Cardiac muscle cell (in vitro differentiated cells and primary cell): ENCODE measurements at regions not wholly inside any gene's neighbourhood (a gene's known extent, or its start where the extent isn't known, plus 50 kb on each side); places are given as distances from the start of the nearest gene placed in this dataset.
A peak's percentile ranks its signal among the peaks of the same experiment; 100 is the strongest.

Source experiments
- DNase-seq, 2 donors: peaks; one replicate each; pipeline versions ENCODE4 v3.0.0 to v3.0.0-alpha.2; 2010 to 2017; ENCODE audit warnings: low read depth in 1 of 2, low spot score in 1 of 2
- H3K27ac ChIP-seq: fragments of 200-600 bp; sonication (generic); 2 replicates; pipeline ENCODE4 v1.5.1; 2016
- H3K27me3 ChIP-seq: fragments of 200-600 bp; sonication (generic); 2 replicates; pipeline ENCODE4 v1.6.0; 2016; ENCODE audit warnings: control low read depth
- H3K36me3 ChIP-seq: fragments of 200-600 bp; sonication (generic); 2 replicates; pipeline ENCODE4 v1.5.1; 2016; ENCODE audit warnings: control low read depth
- H3K4me1 ChIP-seq: fragments of 200-600 bp; sonication (generic); 2 replicates; pipeline ENCODE4 v1.8.1; 2017; ENCODE audit warnings: low read depth, mild to moderate bottlenecking, mixed run types
- H3K4me3 ChIP-seq: fragments of 200-600 bp; sonication (generic); 2 replicates; pipeline ENCODE4 v1.5.1; 2016; ENCODE audit warnings: mild to moderate bottlenecking
- H3K9me3 ChIP-seq: fragments of 200-600 bp; sonication (generic); 2 replicates; pipeline ENCODE4 v1.5.1; 2017; ENCODE audit warnings: low read depth, mild to moderate bottlenecking, control low read depth
- TF ChIP-seq, protein P1 (sequence below): IDR thresholded peaks from 2 replicates; pipeline ENCODE4 v1.5.1; 2012; ENCODE audit warnings: low read depth, mild to moderate bottlenecking, low read length

DNA sequence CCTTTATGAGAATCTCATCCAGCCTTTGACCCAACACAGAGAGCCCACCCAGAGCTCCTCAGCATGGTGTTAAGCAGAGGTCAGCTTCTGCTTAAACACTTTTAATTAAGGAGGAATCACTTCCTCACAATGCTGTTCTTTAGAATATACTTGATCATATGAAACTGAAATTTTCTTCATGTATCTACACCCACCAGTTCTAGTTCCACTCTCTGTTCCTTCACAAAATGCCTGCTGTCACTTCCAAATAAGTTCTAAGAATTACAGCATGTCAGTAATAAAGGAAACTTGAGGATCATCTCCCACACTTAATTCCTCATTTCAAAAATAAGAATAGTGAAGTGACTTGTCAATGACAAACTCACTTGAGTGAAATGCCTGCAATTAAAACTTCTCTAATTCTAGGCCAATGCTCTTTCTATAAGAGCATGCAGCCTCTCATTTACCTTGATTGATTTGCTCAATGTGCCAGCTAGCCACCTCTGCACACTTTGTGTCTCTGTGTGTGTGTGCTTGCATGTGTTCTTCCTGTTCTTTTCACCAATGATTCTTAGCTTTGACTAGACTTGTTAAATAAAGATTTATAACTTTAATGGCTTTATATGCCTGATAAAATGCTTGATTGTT lies 356.3 kb downstream of the PLPP3 start:
- TF ChIP-seq, protein P1, sequence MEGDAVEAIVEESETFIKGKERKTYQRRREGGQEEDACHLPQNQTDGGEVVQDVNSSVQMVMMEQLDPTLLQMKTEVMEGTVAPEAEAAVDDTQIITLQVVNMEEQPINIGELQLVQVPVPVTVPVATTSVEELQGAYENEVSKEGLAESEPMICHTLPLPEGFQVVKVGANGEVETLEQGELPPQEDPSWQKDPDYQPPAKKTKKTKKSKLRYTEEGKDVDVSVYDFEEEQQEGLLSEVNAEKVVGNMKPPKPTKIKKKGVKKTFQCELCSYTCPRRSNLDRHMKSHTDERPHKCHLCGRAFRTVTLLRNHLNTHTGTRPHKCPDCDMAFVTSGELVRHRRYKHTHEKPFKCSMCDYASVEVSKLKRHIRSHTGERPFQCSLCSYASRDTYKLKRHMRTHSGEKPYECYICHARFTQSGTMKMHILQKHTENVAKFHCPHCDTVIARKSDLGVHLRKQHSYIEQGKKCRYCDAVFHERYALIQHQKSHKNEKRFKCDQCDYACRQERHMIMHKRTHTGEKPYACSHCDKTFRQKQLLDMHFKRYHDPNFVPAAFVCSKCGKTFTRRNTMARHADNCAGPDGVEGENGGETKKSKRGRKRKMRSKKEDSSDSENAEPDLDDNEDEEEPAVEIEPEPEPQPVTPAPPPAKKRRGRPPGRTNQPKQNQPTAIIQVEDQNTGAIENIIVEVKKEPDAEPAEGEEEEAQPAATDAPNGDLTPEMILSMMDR, result no peak
- no peaks in the 10 kb centered on the region for H3K9me3 ChIP-seq
- no peak for DNase-seq
- no peaks in the 10 kb centered on the region for H3K4me1 ChIP-seq
- no peaks in the 10 kb centered on the region for H3K36me3 ChIP-seq
- H3K27me3 ChIP-seq, result no peaks in the 10 kb centered on the region
- no peak overlapping the region for H3K27ac ChIP-seq
- no peak overlapping the region for H3K4me3 ChIP-seq

DNA sequence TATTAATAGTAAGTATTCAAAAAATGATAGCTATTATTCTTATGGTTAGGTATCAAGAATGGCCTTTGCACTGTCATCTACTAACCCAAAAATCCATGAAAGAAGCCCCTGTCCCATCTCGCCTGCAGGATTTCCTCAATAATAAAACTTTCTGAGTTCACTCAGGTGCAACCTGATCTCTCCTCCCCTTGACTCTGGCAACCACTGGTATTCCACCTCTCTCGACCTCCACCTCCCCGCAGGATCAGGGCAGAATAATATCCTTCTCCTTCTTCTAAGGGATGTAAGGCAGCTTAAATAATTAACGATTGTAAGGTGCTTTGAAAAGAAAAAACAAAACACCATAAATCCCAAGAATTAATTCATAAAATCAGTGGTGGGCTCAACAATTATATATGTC lies 359.3 kb downstream of the PLPP3 start:
- no peaks in the 10 kb centered on the region for H3K27me3 ChIP-seq
- no peaks in the 10 kb centered on the region for H3K4me1 ChIP-seq
- H3K27ac ChIP-seq, result no peak overlapping the region
- no peak for DNase-seq
- H3K9me3 ChIP-seq, result no peaks in the 10 kb centered on the region
- H3K36me3 ChIP-seq, result no peaks in the 10 kb centered on the region
- H3K4me3 ChIP-seq, result no peak overlapping the region
- TF ChIP-seq, protein P1, result no peak

DNA sequence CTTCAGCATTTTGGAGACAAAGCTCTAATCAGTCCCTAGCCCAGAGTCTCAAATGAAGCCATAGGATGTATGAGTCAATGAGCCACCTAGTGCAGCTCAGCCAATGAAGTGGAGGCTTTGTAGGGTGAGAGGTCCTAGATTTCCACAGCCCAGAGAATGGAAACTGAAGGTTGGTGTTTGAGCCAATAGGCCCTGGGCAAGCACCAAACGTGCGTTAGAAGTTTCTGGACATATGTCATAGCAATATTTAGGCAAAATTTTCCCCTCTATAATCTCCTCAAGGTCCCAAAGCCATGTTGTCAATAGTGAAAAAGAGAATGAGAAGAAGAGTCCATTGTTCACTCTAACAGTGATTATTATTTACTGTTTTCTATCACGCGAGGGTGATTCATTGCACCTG lies 361.3 kb downstream of the PLPP3 start:
- Histone ChIP-seq H3K27me3 (no peaks in the 10 kb centered on the region), H3K27ac (no peak overlapping the region), H3K9me3 (no peaks in the 10 kb centered on the region), H3K36me3 (no peaks in the 10 kb centered on the region), H3K4me3 (no peak overlapping the region), H3K4me1 (no peaks in the 10 kb centered on the region)
- DNase-seq, result no peak
- TF ChIP-seq, protein P1, result no peak

DNA sequence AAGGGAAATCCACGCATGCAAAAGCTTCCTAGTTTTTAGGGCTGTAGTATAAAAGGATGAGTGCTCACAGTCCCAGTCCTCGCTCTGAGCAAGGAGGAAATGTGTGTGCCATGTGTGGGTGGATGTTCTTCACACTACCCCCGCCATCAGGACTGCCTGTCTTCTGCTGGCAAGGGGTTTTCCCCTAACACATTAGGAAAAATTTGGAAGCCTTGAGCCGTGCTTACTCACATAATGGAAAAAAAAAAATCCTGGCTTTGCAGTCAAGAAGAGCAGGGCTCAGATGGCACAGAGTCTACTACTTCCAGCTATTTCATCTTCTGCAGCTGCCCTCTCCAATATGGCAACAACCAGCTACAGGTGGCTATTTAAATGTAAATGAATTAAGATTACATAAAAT lies 363.1 kb downstream of the PLPP3 start:
- Histone ChIP-seq H3K4me3 (no peak overlapping the region), H3K27me3 (no peaks in the 10 kb centered on the region), H3K27ac (no peak overlapping the region), H3K4me1 (no peaks in the 10 kb centered on the region), H3K36me3 (no peaks in the 10 kb centered on the region), H3K9me3 (no peaks in the 10 kb centered on the region)
- TF ChIP-seq, protein P1, result no peak
- DNase-seq, result peak in 1 of 2 donors; percentile 40

DNA sequence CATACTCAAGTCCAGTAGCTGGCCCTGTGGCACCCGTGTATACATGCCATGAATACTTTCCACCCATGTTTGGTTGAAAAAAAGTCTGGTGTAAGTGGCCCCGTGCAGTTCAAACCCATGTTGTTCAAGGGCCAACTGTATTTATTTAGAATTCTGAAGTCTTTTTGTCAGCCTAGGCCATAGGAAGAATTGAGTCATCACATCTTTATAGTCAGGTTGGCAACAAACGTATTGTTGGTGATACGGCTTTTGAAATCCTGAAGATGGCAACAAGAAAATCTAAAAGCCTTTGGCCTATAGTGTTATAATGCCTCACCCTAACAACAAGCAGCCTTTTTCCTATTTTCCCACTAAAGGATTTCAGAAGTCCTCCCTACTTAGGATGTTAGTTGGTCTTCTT lies 363.6 kb downstream of the PLPP3 start:
- Histone ChIP-seq H3K4me1 (no peaks in the 10 kb centered on the region), H3K36me3 (no peaks in the 10 kb centered on the region), H3K27ac (no peak overlapping the region), H3K4me3 (no peak overlapping the region), H3K27me3 (no peaks in the 10 kb centered on the region), H3K9me3 (no peaks in the 10 kb centered on the region)
- no peak for DNase-seq
- TF ChIP-seq, protein P1, result no peak

DNA sequence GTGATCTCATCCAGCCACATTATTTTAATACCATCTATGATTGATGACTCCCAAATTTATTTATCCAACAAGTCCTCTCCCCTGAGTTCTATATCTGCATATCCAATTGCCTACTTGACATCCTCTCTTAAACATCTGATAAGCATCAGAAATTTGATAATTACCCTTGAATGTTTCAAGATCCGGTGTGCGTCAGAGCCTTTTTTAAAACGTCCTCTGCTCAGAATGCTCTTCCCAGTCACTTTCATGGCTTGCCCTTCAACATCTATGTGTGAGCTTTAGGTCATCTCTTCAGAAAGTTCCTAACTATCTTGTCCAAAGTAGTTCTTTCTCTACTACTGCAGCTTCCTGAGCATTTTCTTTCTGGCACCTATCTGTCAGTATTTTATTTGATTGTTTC lies 364.3 kb downstream of the PLPP3 start:
- TF ChIP-seq, protein P1, result no peak
- Histone ChIP-seq H3K4me3 (no peak overlapping the region), H3K27me3 (no peaks in the 10 kb centered on the region), H3K4me1 (no peaks in the 10 kb centered on the region), H3K9me3 (no peaks in the 10 kb centered on the region), H3K27ac (no peak overlapping the region), H3K36me3 (no peaks in the 10 kb centered on the region)
- no peak for DNase-seq
